ENCODE measurements at regions not wholly inside any gene's neighbourhood (a gene's known extent, or its start where the extent isn't known, plus 50 kb on each side); places are given as distances from the start of the nearest gene placed in this dataset.

DNA sequence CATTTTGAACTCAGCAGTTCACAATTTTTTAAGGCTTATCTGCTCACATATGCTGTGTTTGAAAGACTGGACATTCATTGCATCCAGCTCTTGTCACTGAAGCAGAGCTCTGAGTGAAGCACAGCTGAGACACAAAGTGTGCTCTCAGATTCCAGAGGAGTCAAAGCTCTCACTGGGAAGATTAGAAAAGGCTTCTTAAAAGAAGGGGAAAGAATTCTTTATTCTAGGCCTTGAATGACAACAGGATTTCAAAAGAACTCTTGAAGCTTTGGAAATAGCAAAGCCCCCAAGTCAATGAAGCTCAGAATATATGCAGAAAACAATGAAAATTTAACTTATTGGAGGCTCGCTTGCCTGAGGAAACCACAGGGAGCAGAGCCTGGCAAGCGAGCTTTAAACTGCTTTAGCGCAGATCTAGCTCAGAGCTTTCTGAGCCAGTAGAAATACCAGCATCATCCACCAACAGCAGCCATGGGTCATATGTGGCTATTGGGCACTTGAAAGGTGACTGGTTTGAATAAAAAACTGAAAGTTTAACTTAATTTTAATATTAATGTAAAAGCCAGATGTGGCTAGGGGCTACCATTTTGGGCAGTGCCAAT is 369.7 kb downstream of the OSR1 start:
- no peak overlapping the region for H3K27ac ChIP-seq (ENCODE audit: extremely low read depth, low read depth, low read length)
- no peaks in the 10 kb centered on the region for H3K9me1 ChIP-seq (ENCODE audit: control insufficient read depth, insufficient read depth, low read length)
- FAIRE-seq (no peak), DNase-seq (ENCODE audit: extremely low read depth in 1 of 4, low spot score in 3 of 4) (no peak), ATAC-seq (no peak)
- no peak overlapping the region for H3K4me3 ChIP-seq
- H3K79me2 ChIP-seq (ENCODE audit: control insufficient read depth, insufficient read depth, low read length), result no peaks in the 10 kb centered on the region
- TF ChIP-seq, protein P1, sequence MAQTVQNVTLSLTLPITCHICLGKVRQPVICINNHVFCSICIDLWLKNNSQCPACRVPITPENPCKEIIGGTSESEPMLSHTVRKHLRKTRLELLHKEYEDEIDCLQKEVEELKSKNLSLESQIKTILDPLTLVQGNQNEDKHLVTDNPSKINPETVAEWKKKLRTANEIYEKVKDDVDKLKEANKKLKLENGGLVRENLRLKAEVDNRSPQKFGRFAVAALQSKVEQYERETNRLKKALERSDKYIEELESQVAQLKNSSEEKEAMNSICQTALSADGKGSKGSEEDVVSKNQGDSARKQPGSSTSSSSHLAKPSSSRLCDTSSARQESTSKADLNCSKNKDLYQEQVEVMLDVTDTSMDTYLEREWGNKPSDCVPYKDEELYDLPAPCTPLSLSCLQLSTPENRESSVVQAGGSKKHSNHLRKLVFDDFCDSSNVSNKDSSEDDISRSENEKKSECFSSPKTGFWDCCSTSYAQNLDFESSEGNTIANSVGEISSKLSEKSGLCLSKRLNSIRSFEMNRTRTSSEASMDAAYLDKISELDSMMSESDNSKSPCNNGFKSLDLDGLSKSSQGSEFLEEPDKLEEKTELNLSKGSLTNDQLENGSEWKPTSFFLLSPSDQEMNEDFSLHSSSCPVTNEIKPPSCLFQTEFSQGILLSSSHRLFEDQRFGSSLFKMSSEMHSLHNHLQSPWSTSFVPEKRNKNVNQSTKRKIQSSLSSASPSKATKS (CRISPR knock-in tag; IDR thresholded peaks at IDR 0.05), result no peak
- TF ChIP-seq CBX5 (IDR thresholded peaks at IDR 0.05; ENCODE audit: borderline replicate concordance, low read depth) (no peak), SAP30 (IDR thresholded peaks at IDR 0.05; ENCODE audit: borderline replicate concordance, insufficient read depth, low read depth, low read length, poor library complexity, severe bottlenecking) (no peak), RBBP5 (IDR thresholded peaks at IDR 0.05; ENCODE audit: borderline replicate concordance, insufficient read depth, low read length, poor library complexity, severe bottlenecking) (no peak), ESRRB (CRISPR knock-in tag; IDR thresholded peaks at IDR 0.05; ENCODE audit: borderline replicate concordance) (no peak), ZC3H11A (IDR thresholded peaks at IDR 0.05; ENCODE audit: low read depth, low read length) (no peak), XRCC3 (IDR thresholded peaks at IDR 0.05) (no peak), SRF (CRISPR knock-in tag; IDR thresholded peaks at IDR 0.05) (no peak), PTRF (tag; IDR thresholded peaks at IDR 0.05) (no peak), ZNF551 (CRISPR knock-in tag; IDR thresholded peaks at IDR 0.05) (no peak), ZNF311 (CRISPR knock-in tag; IDR thresholded peaks at IDR 0.05) (no peak)
- TF ChIP-seq, protein P2, sequence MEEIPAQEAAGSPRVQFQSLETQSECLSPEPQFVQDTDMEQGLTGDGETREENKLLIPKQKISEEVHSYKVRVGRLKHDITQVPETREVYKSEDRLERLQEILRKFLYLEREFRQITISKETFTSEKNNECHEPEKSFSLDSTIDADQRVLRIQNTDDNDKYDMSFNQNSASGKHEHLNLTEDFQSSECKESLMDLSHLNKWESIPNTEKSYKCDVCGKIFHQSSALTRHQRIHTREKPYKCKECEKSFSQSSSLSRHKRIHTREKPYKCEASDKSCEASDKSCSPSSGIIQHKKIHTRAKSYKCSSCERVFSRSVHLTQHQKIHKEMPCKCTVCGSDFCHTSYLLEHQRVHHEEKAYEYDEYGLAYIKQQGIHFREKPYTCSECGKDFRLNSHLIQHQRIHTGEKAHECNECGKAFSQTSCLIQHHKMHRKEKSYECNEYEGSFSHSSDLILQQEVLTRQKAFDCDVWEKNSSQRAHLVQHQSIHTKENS (CRISPR knock-in tag; IDR thresholded peaks at IDR 0.05), result no peak
- TF ChIP-seq, protein P3, sequence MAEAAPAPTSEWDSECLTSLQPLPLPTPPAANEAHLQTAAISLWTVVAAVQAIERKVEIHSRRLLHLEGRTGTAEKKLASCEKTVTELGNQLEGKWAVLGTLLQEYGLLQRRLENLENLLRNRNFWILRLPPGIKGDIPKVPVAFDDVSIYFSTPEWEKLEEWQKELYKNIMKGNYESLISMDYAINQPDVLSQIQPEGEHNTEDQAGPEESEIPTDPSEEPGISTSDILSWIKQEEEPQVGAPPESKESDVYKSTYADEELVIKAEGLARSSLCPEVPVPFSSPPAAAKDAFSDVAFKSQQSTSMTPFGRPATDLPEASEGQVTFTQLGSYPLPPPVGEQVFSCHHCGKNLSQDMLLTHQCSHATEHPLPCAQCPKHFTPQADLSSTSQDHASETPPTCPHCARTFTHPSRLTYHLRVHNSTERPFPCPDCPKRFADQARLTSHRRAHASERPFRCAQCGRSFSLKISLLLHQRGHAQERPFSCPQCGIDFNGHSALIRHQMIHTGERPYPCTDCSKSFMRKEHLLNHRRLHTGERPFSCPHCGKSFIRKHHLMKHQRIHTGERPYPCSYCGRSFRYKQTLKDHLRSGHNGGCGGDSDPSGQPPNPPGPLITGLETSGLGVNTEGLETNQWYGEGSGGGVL (CRISPR knock-in tag; IDR thresholded peaks at IDR 0.05), result no peak
- CTCF ChIA-PET (ENCODE audit: low intra/inter-chr PET ratio), result no interaction called here
- H3K4me2 ChIP-seq (ENCODE audit: insufficient read depth, low read length), result no peak overlapping the region
- POLR2A ChIA-PET, result no interaction called here
- no peaks in the 10 kb centered on the region for H3K4me1 ChIP-seq (replicated peaks in 1 of 2; ENCODE audit: control insufficient read depth in 2 of 2, insufficient read depth in 2 of 2, low read length in 2 of 2)
- intact Hi-C loops (cut with micrococcal nuclease) (no loop called here), in situ Hi-C loops (cut with MboI) (no loop called here)
- WGBS (ENCODE audit: insufficient coverage, low coverage, missing lambda C conversion rate), result 0% methylated on average over 3 of the region's 3 CpGs
- no TSS peak for BruUV-seq (replicated peaks)
- H4K20me1 ChIP-seq (replicated peaks; ENCODE audit: control insufficient read depth, insufficient read depth, low read length), result no peaks in the 10 kb centered on the region
- no peaks in the 10 kb centered on the region for H3K36me3 ChIP-seq (ENCODE audit: control insufficient read depth, insufficient read depth, low read length)
- no peaks in the 10 kb centered on the region for H3K9me3 ChIP-seq (replicated peaks; ENCODE audit: control insufficient read depth, insufficient read depth, low read depth, low read length)
- no peak overlapping the region for H3K9ac ChIP-seq (ENCODE audit: insufficient read depth in 1 of 2, low read depth in 2 of 2, low read length in 2 of 2)
- H3K27me3 ChIP-seq (ENCODE audit: control insufficient read depth in 2 of 2, insufficient read depth in 2 of 2, low read length in 2 of 2), result no peaks in the 10 kb centered on the region
- H2AFZ ChIP-seq (ENCODE audit: low read depth, low read length), result no peak overlapping the region
